ENCODE measurements at regions not wholly inside any gene's neighbourhood (a gene's known extent, or its start where the extent isn't known, plus 50 kb on each side); places are given as distances from the start of the nearest gene placed in this dataset.

GRCh38 chr5:143491646-143492045, 88.2 kb upstream of the NR3C1 start:
- no peak overlapping the region for H3K9ac ChIP-seq (ENCODE audit: low read length in 3 of 3)
- no peak for FAIRE-seq
- no peak for TF ChIP-seq CTCF (IDR thresholded peaks at IDR 0.05; ENCODE audit: borderline replicate concordance, extremely low read depth, insufficient read depth)
- H3K27me3 ChIP-seq (ENCODE audit: control insufficient read depth, insufficient read depth, low read length): no peaks in the 10 kb centered on the region
- no peak overlapping the region for H3K4me3 ChIP-seq (ENCODE audit: low read length in 3 of 3)
- H3K9me3 ChIP-seq (ENCODE audit: control insufficient read depth in 2 of 3, insufficient read depth in 1 of 3, low read length in 3 of 3): no peaks in the 10 kb centered on the region
- DNase-seq: no peak
- H3K4me1 ChIP-seq (ENCODE audit: control insufficient read depth in 2 of 3, insufficient read depth in 2 of 3, low read depth in 1 of 3, low read length in 3 of 3): no peaks in the 10 kb centered on the region
- no peaks in the 10 kb centered on the region for H3K36me3 ChIP-seq (ENCODE audit: control insufficient read depth in 2 of 3, insufficient read depth in 3 of 3, low read length in 3 of 3)
- intact Hi-C loops (cut with DNase I): no loop called here
- H3K27ac ChIP-seq (ENCODE audit: low read depth in 2 of 2, low read length in 2 of 2): no peak overlapping the region

DNA sequence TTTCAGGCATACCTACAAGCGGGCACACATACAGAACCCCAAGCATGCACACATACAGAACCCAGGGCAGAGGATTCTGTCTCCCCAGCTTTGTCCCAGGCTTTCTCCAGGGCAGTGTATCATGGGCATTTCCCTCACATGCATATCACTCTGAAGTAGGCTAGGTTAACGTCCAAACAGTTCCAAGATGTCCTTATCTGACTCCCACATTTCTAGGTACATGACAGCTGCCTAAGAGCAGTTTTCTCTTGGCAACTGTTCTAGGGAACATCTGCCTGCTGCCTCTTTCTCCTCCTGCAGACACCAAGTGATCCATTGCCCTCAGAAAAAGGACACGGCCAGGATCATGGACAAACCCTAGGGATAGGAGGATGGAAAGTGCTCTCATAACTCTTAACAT, 84.9 kb upstream of the NR3C1 start:
- no peak overlapping the region for H3K9ac ChIP-seq (ENCODE audit: low read length in 3 of 3)
- no peak for TF ChIP-seq CTCF (IDR thresholded peaks at IDR 0.05; ENCODE audit: borderline replicate concordance, extremely low read depth, insufficient read depth)
- no peaks in the 10 kb centered on the region for H3K27me3 ChIP-seq (ENCODE audit: control insufficient read depth, insufficient read depth, low read length)
- H3K36me3 ChIP-seq (ENCODE audit: control insufficient read depth in 2 of 3, insufficient read depth in 3 of 3, low read length in 3 of 3): no peaks in the 10 kb centered on the region
- no peak overlapping the region for H3K27ac ChIP-seq (ENCODE audit: low read depth in 2 of 2, low read length in 2 of 2)
- no peaks in the 10 kb centered on the region for H3K9me3 ChIP-seq (ENCODE audit: control insufficient read depth in 2 of 3, insufficient read depth in 1 of 3, low read length in 3 of 3)
- intact Hi-C loops (cut with DNase I): no loop called here
- no peak for FAIRE-seq
- H3K4me1 ChIP-seq (ENCODE audit: control insufficient read depth in 2 of 3, insufficient read depth in 2 of 3, low read depth in 1 of 3, low read length in 3 of 3): no peaks in the 10 kb centered on the region
- DNase-seq: no peak
- no peak overlapping the region for H3K4me3 ChIP-seq (ENCODE audit: low read length in 3 of 3)

- Histone ChIP-seq H3K4me1 (ENCODE audit: control insufficient read depth in 2 of 3, insufficient read depth in 2 of 3, low read depth in 1 of 3, low read length in 3 of 3) (no peaks in the 10 kb centered on the region), H3K9ac (ENCODE audit: low read length in 3 of 3) (no peak overlapping the region), H3K36me3 (ENCODE audit: control insufficient read depth in 2 of 3, insufficient read depth in 3 of 3, low read length in 3 of 3) (no peaks in the 10 kb centered on the region), H3K27ac (ENCODE audit: low read depth in 2 of 2, low read length in 2 of 2) (no peak overlapping the region), H3K9me3 (ENCODE audit: control insufficient read depth in 2 of 3, insufficient read depth in 1 of 3, low read length in 3 of 3) (no peaks in the 10 kb centered on the region), H3K4me3 (ENCODE audit: low read length in 3 of 3) (no peak overlapping the region), H3K27me3 (ENCODE audit: control insufficient read depth, insufficient read depth, low read length) (no peaks in the 10 kb centered on the region)
- TF ChIP-seq CTCF (IDR thresholded peaks at IDR 0.05; ENCODE audit: borderline replicate concordance, extremely low read depth, insufficient read depth): no peak
- intact Hi-C loops (cut with DNase I): no loop called here
- no peak for FAIRE-seq
- no peak for DNase-seq
These were observed 81.1 kb upstream of the NR3C1 start for GRCh38 chr5:143484601-143485000.

Measured in kidney (tissue), 13 donors.